Spleen (tissue), 7 donors: ENCODE measurements at regions not wholly inside any gene's neighbourhood (a gene's known extent, or its start where the extent isn't known, plus 50 kb on each side); places are given as distances from the start of the nearest gene placed in this dataset.

Experiments
- CTCF ChIP-seq, 11 experiments: fragments of 200-600 bp in 7 of 11; fragments of 450-650 bp in 4 of 11; sonication (generic) in 4 of 11; IDR thresholded peaks in 8 of 11; conservative IDR thresholded peaks in 3 of 11; 1 replicate in 7 of 11; 2 replicates in 4 of 11; pipeline versions ENCODE4 v1.4.0 to v1.8.0; 2016 to 2021; ENCODE audit warnings: antibody characterized with exemption in 11 of 11, inconsistent platforms in 4 of 11, mild to moderate bottlenecking in 1 of 11
- POLR2A ChIP-seq, 3 donors: fragments of 450-650 bp; IDR thresholded peaks; one replicate each; pipeline ENCODE4 v1.5.1; 2017; ENCODE audit warnings: antibody characterized with exemption in 3 of 3, mild to moderate bottlenecking in 1 of 3
- POLR2AphosphoS5 ChIP-seq, 3 donors: sonication (generic); formaldehyde crosslinking; IDR thresholded peaks; one replicate each; pipeline ENCODE4 v1.5.1; 2017; ENCODE audit warnings: antibody characterized with exemption in 3 of 3
- donor health status: DM: no; HTN: no; CAD: no; lungs with moderate emphysema.
- donor health status: DM: no; HTN: no; CAD: no.
- donor health status: DM: no; HTN: no; CAD: no.

GRCh38 chr6:33936886-33937285 lies 133.1 kb upstream of the MLN start:
- TF ChIP-seq POLR2AphosphoS5 (IDR thresholded peaks at IDR 0.05) (no peak), POLR2A (IDR thresholded peaks at IDR 0.05) (no peak), CTCF (IDR thresholded peaks at IDR 0.05 in 8 of 11, conservative IDR thresholded peaks at IDR 0.05 in 3 of 11) (no peak)
